ENCODE measurements at regions not wholly inside any gene's neighbourhood (a gene's known extent, or its start where the extent isn't known, plus 50 kb on each side); places are given as distances from the start of the nearest gene placed in this dataset.
"Not testable (repeated sequence)": the region's sequence is repeated elsewhere in the genome, so short reads cannot be mapped to it uniquely, and the experiment has no call there.

DNA sequence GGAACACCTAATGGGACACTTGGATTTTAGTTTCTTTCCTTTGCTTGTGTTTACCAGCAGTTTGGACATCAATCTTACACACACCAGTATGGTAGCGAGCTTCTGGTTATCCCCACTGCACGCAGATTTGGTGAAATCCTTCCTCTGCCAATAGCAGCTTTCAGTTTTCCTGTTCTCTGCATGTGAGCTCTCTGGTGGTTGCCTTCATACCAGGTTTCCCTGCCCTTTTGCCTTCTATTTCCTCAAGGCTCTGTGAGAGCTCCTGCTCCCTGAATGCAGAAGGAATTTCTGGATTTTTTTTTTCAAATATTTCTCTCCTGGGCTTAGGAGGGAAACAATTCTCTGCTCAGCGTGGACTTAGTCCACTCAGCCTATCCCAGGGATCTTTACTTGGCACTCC, 93.0 kb upstream of the CCDC91 start:
- Histone ChIP-seq H3K9ac (ENCODE audit: extremely low read depth, insufficient read length, low read length) (no peak overlapping the region), H4K5ac (ENCODE audit: insufficient read length, low read depth, low read length) (no peak overlapping the region), H3K79me2 (ENCODE audit: insufficient read depth, low read length) (no peaks in the 10 kb centered on the region), H3T11ph (ENCODE audit: low read length) (no peak overlapping the region), H2AK5ac (ENCODE audit: insufficient read length, low read length) (no peak overlapping the region), H3K4ac (ENCODE audit: low read depth, low read length) (no peak overlapping the region), H2BK120ac (ENCODE audit: low read depth, low read length, poor library complexity, severe bottlenecking) (no peak overlapping the region), H3K23me2 (ENCODE audit: insufficient read length, low read depth, low read length, poor library complexity, severe bottlenecking) (no peaks in the 10 kb centered on the region), H3K23ac (ENCODE audit: insufficient read length, low read depth, low read length) (no peak overlapping the region), H3K4me2 (ENCODE audit: insufficient read depth, insufficient read length, low read length) (no peak overlapping the region), H2BK20ac (ENCODE audit: low read depth, low read length, poor library complexity, severe bottlenecking) (no peak overlapping the region), H3K18ac (ENCODE audit: insufficient read length, low read depth, low read length) (no peak overlapping the region), H3K27ac (ENCODE audit: insufficient read length, low read depth, low read length) (no peak overlapping the region), H2BK12ac (ENCODE audit: insufficient read length, low read depth, low read length) (no peak overlapping the region), H3K14ac (ENCODE audit: insufficient read depth, low read length) (no peak overlapping the region), H2BK5ac (ENCODE audit: insufficient read length, low read length) (no peak overlapping the region), H3K27me3 (ENCODE audit: insufficient read depth, low read length) (no peaks in the 10 kb centered on the region), H3K79me1 (ENCODE audit: insufficient read depth, low read depth, low read length, poor library complexity, severe bottlenecking) (no peaks in the 10 kb centered on the region), H3K9me3 (ENCODE audit: control insufficient read depth, low read depth, low read length) (no peaks in the 10 kb centered on the region), H2BK15ac (ENCODE audit: low read depth, low read length) (no peak overlapping the region), H3K4me1 (ENCODE audit: insufficient read depth, low read length) (no peaks in the 10 kb centered on the region), H4K20me1 (ENCODE audit: control insufficient read depth, insufficient read depth, insufficient read length) (no peaks in the 10 kb centered on the region), H3K56ac (ENCODE audit: insufficient read length, low read depth, low read length) (no peak overlapping the region), H2AFZ (ENCODE audit: low read length) (no peak overlapping the region), H4K91ac (ENCODE audit: insufficient read length, low read depth, low read length) (no peak overlapping the region), H4K8ac (replicated peaks; ENCODE audit: insufficient read length, low read depth, low read length) (no peak overlapping the region)
- Mint-ChIP-seq H3K27ac (no peak overlapping the region; a peak in 1 of 7 replicates), H3K4me3 (no peak overlapping the region), H3K9me3 (no peaks in the 10 kb centered on the region), H3K4me1 (no peaks in the 10 kb centered on the region), H3K27me3 (ENCODE audit: low read depth) (no peaks in the 10 kb centered on the region), H3K36me3 (ENCODE audit: insufficient read depth in 1 of 3, low read depth in 3 of 3) (no peaks in the 10 kb centered on the region)
- TF ChIP-seq, protein P1, sequence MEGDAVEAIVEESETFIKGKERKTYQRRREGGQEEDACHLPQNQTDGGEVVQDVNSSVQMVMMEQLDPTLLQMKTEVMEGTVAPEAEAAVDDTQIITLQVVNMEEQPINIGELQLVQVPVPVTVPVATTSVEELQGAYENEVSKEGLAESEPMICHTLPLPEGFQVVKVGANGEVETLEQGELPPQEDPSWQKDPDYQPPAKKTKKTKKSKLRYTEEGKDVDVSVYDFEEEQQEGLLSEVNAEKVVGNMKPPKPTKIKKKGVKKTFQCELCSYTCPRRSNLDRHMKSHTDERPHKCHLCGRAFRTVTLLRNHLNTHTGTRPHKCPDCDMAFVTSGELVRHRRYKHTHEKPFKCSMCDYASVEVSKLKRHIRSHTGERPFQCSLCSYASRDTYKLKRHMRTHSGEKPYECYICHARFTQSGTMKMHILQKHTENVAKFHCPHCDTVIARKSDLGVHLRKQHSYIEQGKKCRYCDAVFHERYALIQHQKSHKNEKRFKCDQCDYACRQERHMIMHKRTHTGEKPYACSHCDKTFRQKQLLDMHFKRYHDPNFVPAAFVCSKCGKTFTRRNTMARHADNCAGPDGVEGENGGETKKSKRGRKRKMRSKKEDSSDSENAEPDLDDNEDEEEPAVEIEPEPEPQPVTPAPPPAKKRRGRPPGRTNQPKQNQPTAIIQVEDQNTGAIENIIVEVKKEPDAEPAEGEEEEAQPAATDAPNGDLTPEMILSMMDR (conservative IDR thresholded peaks at IDR 0.05) = no peak
- DNase-seq = no peak
- WGBS (ENCODE audit: extremely low coverage, insufficient read length, low lambda C conversion rate) = no CpG with 5 or more reads among the region's 3 CpGs

DNA sequence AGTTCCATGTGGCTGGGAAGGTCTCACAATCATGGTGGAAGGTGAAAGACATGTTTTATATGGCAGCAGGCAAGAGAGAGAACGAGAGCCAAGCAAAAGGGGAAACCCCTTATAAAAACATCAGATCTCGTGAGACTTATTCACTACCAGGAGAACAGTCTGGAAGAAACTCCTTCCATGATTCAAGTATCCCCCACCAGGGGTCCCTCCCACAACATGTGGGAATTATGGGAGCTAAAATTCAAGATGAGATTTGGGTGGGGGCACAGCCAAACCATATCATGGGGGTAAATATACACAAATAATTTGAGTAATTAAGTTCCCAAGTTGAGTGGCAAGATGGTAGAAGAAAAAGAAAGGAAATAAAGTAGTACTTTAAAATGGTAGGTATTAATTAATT, 91.0 kb upstream of the CCDC91 start:
- not testable (repeated sequence) for H4K5ac ChIP-seq (ENCODE audit: insufficient read length, low read depth, low read length); H2AFZ ChIP-seq (ENCODE audit: low read length); H3K27ac ChIP-seq (ENCODE audit: insufficient read length, low read depth, low read length); H4K8ac ChIP-seq (replicated peaks; ENCODE audit: insufficient read length, low read depth, low read length); H3K27ac Mint-ChIP-seq; H3K4me3 Mint-ChIP-seq; DNase-seq; H3K9me3 ChIP-seq (ENCODE audit: control insufficient read depth, low read depth, low read length); H4K20me1 ChIP-seq (ENCODE audit: control insufficient read depth, insufficient read depth, insufficient read length); H3K9ac ChIP-seq (ENCODE audit: extremely low read depth, insufficient read length, low read length); H3K36me3 Mint-ChIP-seq (ENCODE audit: insufficient read depth in 1 of 3, low read depth in 3 of 3); H3K79me1 ChIP-seq (ENCODE audit: insufficient read depth, low read depth, low read length, poor library complexity, severe bottlenecking); H3K14ac ChIP-seq (ENCODE audit: insufficient read depth, low read length); H3K79me2 ChIP-seq (ENCODE audit: insufficient read depth, low read length); H3K23me2 ChIP-seq (ENCODE audit: insufficient read length, low read depth, low read length, poor library complexity, severe bottlenecking); H3K18ac ChIP-seq (ENCODE audit: insufficient read length, low read depth, low read length); H3K4me1 ChIP-seq (ENCODE audit: insufficient read depth, low read length); H3K4ac ChIP-seq (ENCODE audit: low read depth, low read length); H3K27me3 Mint-ChIP-seq (ENCODE audit: low read depth); H3K9me3 Mint-ChIP-seq; H4K91ac ChIP-seq (ENCODE audit: insufficient read length, low read depth, low read length); H3T11ph ChIP-seq (ENCODE audit: low read length); H3K4me1 Mint-ChIP-seq; H3K23ac ChIP-seq (ENCODE audit: insufficient read length, low read depth, low read length); H2BK12ac ChIP-seq (ENCODE audit: insufficient read length, low read depth, low read length); H2BK20ac ChIP-seq (ENCODE audit: low read depth, low read length, poor library complexity, severe bottlenecking); H2BK120ac ChIP-seq (ENCODE audit: low read depth, low read length, poor library complexity, severe bottlenecking); H2BK15ac ChIP-seq (ENCODE audit: low read depth, low read length); H2AK5ac ChIP-seq (ENCODE audit: insufficient read length, low read length); H3K27me3 ChIP-seq (ENCODE audit: insufficient read depth, low read length); H2BK5ac ChIP-seq (ENCODE audit: insufficient read length, low read length); H3K56ac ChIP-seq (ENCODE audit: insufficient read length, low read depth, low read length); H3K4me2 ChIP-seq (ENCODE audit: insufficient read depth, insufficient read length, low read length)
- no CpG with 5 or more reads among the region's 2 CpGs for WGBS (ENCODE audit: extremely low coverage, insufficient read length, low lambda C conversion rate)

All from H9 (cell line).